ENCODE measurements at regions not wholly inside any gene's neighbourhood (a gene's known extent, or its start where the extent isn't known, plus 50 kb on each side); places are given as distances from the start of the nearest gene placed in this dataset.
"Not testable (repeated sequence)": the region's sequence is repeated elsewhere in the genome, so short reads cannot be mapped to it uniquely, and the experiment has no call there.

- no peak for DNase-seq
Measured at GRCh38 chrX:7638078-7638710, 204.8 kb upstream of the VCX start.

- no peak for DNase-seq
Measured at GRCh38 chrX:7637066-7637465, 205.9 kb upstream of the VCX start.

- DNase-seq, result no peak
Measured at GRCh38 chrX:7635604-7636003, 207.4 kb upstream of the VCX start.

- no peak for DNase-seq
Measured at GRCh38 chrX:7620560-7620959, 222.4 kb upstream of the VCX start.

- DNase-seq, result no peak
Measured at GRCh38 chrX:7617994-7618393, 225.0 kb upstream of the VCX start.

GRCh38 chrX:7614616-7615015 is 228.4 kb upstream of the VCX start:
- DNase-seq, result no peak

- DNase-seq, result not testable (repeated sequence)
Measured at GRCh38 chrX:7608625-7609024, 234.3 kb upstream of the VCX start.

- DNase-seq, result no peak
Measured at GRCh38 chrX:7606039-7606652, 236.8 kb upstream of the VCX start.

GRCh38 chrX:7603387-7603786 is 239.6 kb upstream of the VCX start:
- DNase-seq, result no peak

- no peak for DNase-seq
Measured at GRCh38 chrX:7596822-7597221, 246.1 kb upstream of the VCX start.

GRCh38 chrX:7593370-7593769 is 249.6 kb upstream of the VCX start:
- not testable (repeated sequence) for DNase-seq

- DNase-seq, result peak; percentile 22
Measured at GRCh38 chrX:7586126-7586525, 256.8 kb upstream of the VCX start.

- DNase-seq, result peak; percentile 3
Measured at GRCh38 chrX:7582191-7582590, 260.8 kb upstream of the VCX start.

- DNase-seq, result peak; percentile 4
Measured at GRCh38 chrX:7580127-7580526, 262.8 kb upstream of the VCX start.

GRCh38 chrX:7574325-7574724 is 268.6 kb upstream of the VCX start:
- DNase-seq, result peak; percentile 51

- DNase-seq, result no peak
Measured at GRCh38 chrX:7570432-7571029, 272.4 kb upstream of the VCX start.

GRCh38 chrX:7568597-7568996 is 274.4 kb upstream of the VCX start:
- no peak for DNase-seq

- no peak for DNase-seq
Measured at GRCh38 chrX:7568130-7568529, 274.8 kb upstream of the VCX start.

- no peak for DNase-seq
Measured at GRCh38 chrX:7552760-7553159, 290.2 kb upstream of the VCX start.

GRCh38 chrX:7546551-7547080 is 296.4 kb upstream of the VCX start:
- DNase-seq, result no peak

- DNase-seq, result no peak
Measured at GRCh38 chrX:7545564-7545963, 297.4 kb upstream of the VCX start.

- no peak for DNase-seq
Measured at GRCh38 chrX:7542587-7543380, 300.2 kb upstream of the VCX start.

- DNase-seq, result no peak
Measured at GRCh38 chrX:7522860-7523259, 320.1 kb upstream of the VCX start.

Measured in left kidney (tissue), 1 donor.